ENCODE measurements at regions not wholly inside any gene's neighbourhood (a gene's known extent, or its start where the extent isn't known, plus 50 kb on each side); places are given as distances from the start of the nearest gene placed in this dataset.

DNA sequence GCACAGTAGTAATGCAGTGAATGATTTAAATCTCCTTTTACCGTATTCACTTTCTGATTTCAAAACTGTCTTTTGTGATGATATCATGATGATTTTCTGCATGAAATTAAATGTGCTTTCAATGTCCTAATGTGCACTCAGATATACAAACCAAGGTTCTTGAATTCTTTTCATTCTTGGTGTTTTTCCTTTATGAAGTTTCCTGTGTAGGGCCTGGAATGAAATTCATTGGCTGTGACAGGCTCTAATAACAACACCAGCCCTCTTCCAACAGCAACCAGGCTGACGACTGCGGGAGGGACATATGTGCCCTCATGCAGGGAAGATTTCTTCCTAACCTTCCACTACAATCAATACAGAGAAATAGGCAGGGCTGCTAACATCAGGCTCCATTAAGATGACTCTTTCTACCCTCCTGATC lies 1052.0 kb downstream of the DIAPH3 start:
- Histone ChIP-seq H3K9me3 (no peaks in the 10 kb centered on the region), H3K4me3 (no peak overlapping the region), H3K27ac (no peak overlapping the region), H3K36me3 (ENCODE audit: low read depth, missing control alignments) (no peaks in the 10 kb centered on the region), H3K27me3 (no peaks in the 10 kb centered on the region), H3K4me1 (no peaks in the 10 kb centered on the region)
- TF ChIP-seq, protein P1, sequence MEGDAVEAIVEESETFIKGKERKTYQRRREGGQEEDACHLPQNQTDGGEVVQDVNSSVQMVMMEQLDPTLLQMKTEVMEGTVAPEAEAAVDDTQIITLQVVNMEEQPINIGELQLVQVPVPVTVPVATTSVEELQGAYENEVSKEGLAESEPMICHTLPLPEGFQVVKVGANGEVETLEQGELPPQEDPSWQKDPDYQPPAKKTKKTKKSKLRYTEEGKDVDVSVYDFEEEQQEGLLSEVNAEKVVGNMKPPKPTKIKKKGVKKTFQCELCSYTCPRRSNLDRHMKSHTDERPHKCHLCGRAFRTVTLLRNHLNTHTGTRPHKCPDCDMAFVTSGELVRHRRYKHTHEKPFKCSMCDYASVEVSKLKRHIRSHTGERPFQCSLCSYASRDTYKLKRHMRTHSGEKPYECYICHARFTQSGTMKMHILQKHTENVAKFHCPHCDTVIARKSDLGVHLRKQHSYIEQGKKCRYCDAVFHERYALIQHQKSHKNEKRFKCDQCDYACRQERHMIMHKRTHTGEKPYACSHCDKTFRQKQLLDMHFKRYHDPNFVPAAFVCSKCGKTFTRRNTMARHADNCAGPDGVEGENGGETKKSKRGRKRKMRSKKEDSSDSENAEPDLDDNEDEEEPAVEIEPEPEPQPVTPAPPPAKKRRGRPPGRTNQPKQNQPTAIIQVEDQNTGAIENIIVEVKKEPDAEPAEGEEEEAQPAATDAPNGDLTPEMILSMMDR (IDR thresholded peaks at IDR 0.05) = no peak
- no peak for TF ChIP-seq POLR2A (IDR thresholded peaks at IDR 0.05)
- no peak for DNase-seq
- intact Hi-C loops (cut with DNase I; ENCODE audit: low total_unique reads) = no loop called here
- 33 to 40% methylated on average over 3 of the region's 3 CpGs for WGBS, 2 donors

DNA sequence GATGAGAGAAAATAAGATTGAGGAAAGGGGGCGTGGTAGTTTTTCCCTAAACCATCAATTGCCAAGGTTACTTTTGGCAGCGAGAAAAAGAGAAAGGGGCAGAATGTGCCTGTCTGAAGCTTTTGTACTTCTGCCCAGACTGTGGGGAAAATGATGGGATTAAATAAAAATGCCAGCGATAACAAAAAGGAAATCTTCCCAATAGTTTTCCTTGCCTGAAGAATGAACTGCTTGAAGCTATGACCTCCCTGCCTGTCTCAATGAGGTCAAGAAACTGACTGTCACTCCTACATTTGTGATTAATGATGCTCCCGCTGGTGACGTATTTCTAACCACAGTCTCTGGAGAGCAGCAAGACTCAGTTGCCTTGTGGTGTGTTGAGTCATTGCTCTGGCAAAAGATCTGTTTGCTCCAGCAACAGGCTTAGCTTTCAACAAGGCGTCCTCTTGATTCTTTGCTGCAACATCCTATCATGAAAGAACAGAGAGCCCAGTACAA lies 1051.5 kb downstream of the DIAPH3 start:
- 77 to 82% methylated on average over 6 of the region's 6 CpGs for WGBS, 2 donors
- DNase-seq = no peak
- intact Hi-C loops (cut with DNase I; ENCODE audit: low total_unique reads) = no loop called here
- Histone ChIP-seq H3K4me1 (no peaks in the 10 kb centered on the region), H3K27me3 (no peaks in the 10 kb centered on the region), H3K36me3 (ENCODE audit: low read depth, missing control alignments) (no peaks in the 10 kb centered on the region), H3K4me3 (no peak overlapping the region), H3K27ac (no peak overlapping the region), H3K9me3 (no peaks in the 10 kb centered on the region)
- TF ChIP-seq, protein P1 (IDR thresholded peaks at IDR 0.05) = no peak
- no peak for TF ChIP-seq POLR2A (IDR thresholded peaks at IDR 0.05)

DNA sequence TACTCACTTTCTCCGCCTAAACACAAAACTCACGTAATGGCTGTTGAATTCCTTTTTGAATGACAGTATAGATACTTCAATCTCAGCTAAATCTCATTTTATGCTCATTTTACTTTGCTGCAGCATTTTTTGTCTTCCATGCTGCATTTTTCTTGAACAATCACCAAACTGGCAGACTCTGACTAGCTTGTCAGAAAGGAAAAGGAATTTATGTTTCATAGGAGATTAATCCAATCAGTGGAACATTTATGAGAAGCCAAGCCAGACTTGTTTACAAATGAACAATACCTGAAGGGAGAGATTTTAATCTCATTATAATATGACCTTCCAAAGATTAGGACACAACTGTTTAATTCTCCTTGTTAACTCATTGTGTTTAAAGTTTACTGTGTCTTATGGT lies 1044.3 kb downstream of the DIAPH3 start:
- 72 to 93% methylated on average over 2 of the region's 2 CpGs for WGBS, 2 donors
- Histone ChIP-seq H3K4me1 (no peaks in the 10 kb centered on the region), H3K27me3 (no peaks in the 10 kb centered on the region), H3K36me3 (ENCODE audit: low read depth, missing control alignments) (no peaks in the 10 kb centered on the region), H3K9me3 (no peaks in the 10 kb centered on the region), H3K4me3 (no peak overlapping the region), H3K27ac (no peak overlapping the region)
- no peak for DNase-seq
- intact Hi-C loops (cut with DNase I; ENCODE audit: low total_unique reads) = no loop called here
- TF ChIP-seq, protein P1 (IDR thresholded peaks at IDR 0.05) = no peak
- no peak for TF ChIP-seq POLR2A (IDR thresholded peaks at IDR 0.05)

DNA sequence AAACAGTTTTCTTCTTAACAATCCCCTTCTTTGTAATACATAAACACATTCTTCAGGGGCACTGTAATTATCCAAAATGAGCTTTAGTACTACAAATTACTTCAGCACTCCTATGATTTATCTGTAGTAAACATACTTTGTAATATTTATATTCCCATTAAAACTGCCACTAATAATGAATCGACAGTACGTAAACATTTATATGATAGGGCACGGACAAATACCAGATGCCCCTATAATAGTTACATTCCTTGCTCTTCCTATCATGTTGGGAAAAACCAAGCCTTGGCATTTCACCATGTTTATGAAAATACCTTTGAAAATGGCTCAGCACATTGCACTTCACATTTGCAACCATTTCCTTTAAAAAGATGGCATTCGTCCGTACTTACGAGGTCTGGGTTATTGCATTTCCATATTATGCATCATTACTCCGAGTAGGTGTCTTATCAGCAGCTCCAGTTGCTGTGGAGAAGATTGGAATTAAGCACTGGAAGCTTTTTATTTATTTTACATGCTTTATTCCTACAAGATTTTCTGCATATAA lies 1043.4 kb downstream of the DIAPH3 start:
- H3K27me3 ChIP-seq = no peaks in the 10 kb centered on the region
- no peaks in the 10 kb centered on the region for H3K9me3 ChIP-seq
- WGBS, 2 donors = 45 to 52% methylated on average over 7 of the region's 7 CpGs
- no peak overlapping the region for H3K4me3 ChIP-seq
- no peak overlapping the region for H3K27ac ChIP-seq
- TF ChIP-seq, protein P1 (IDR thresholded peaks at IDR 0.05) = no peak
- TF ChIP-seq POLR2A (IDR thresholded peaks at IDR 0.05) = no peak
- intact Hi-C loops (cut with DNase I; ENCODE audit: low total_unique reads) = no loop called here
- DNase-seq = no peak
- H3K36me3 ChIP-seq (ENCODE audit: low read depth, missing control alignments) = no peaks in the 10 kb centered on the region
- no peaks in the 10 kb centered on the region for H3K4me1 ChIP-seq

DNA sequence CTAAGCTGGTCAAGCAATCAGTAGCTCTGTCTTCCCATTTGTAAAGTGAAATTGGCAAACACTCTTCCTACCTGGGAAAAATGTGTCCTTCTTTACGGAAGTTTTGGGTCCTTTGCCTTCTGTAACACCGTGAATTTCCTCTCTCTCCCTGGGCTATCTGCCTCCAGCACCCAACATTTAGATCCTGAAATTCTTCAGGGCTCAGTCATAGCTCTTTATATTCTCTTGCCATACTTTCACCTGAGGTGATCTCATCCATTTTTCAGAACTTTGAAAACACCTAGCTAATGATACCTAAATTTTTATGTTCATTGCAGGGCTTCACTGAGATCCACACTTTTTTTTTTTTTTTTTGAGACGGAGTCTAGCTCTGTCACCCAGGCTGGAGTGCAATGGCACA lies 1042.2 kb downstream of the DIAPH3 start:
- no peaks in the 10 kb centered on the region for H3K36me3 ChIP-seq (ENCODE audit: low read depth, missing control alignments)
- no peaks in the 10 kb centered on the region for H3K4me1 ChIP-seq
- 80 to 85% methylated on average over 3 of the region's 3 CpGs for WGBS, 2 donors
- H3K9me3 ChIP-seq = no peaks in the 10 kb centered on the region
- TF ChIP-seq, protein P1 (IDR thresholded peaks at IDR 0.05) = no peak
- TF ChIP-seq POLR2A (IDR thresholded peaks at IDR 0.05) = no peak
- no peak overlapping the region for H3K27ac ChIP-seq
- no peaks in the 10 kb centered on the region for H3K27me3 ChIP-seq
- H3K4me3 ChIP-seq = no peak overlapping the region
- no peak for DNase-seq
- intact Hi-C loops (cut with DNase I; ENCODE audit: low total_unique reads) = no loop called here
